Ishikawa (cell line): ENCODE measurements at regions not wholly inside any gene's neighbourhood (a gene's known extent, or its start where the extent isn't known, plus 50 kb on each side); places are given as distances from the start of the nearest gene placed in this dataset.

Experiments used
- CEBPB ChIP-seq: IDR thresholded peaks from 2 replicates; pipeline ENCODE4 v1.6.1; 2012
- CREB1 ChIP-seq: IDR thresholded peaks from 2 replicates; pipeline ENCODE4 v1.6.1; 2012; ENCODE audit warnings: low read depth
- EGR1 ChIP-seq: IDR thresholded peaks from 2 replicates; pipeline ENCODE4 v1.6.1; 2012
- EP300 ChIP-seq: IDR thresholded peaks from 2 replicates; pipeline ENCODE4 v1.6.1; 2012; ENCODE audit warnings: borderline replicate concordance
- FOXM1 ChIP-seq: IDR thresholded peaks from 2 replicates; pipeline ENCODE4 v1.6.1; 2012; ENCODE audit warnings: low read depth, borderline replicate concordance
- NFIC ChIP-seq: IDR thresholded peaks from 2 replicates; pipeline ENCODE4 v1.6.1; 2012
- RAD21 ChIP-seq: IDR thresholded peaks from 2 replicates; pipeline ENCODE4 v1.6.1; 2012; ENCODE audit warnings: low read depth
- REST ChIP-seq: IDR thresholded peaks from 2 replicates; pipeline ENCODE4 v1.6.1; 2012; ENCODE audit warnings: low read depth, mild to moderate bottlenecking
- TAF1 ChIP-seq: IDR thresholded peaks from 2 replicates; pipeline ENCODE4 v1.6.1; 2012; ENCODE audit warnings: low read depth, mild to moderate bottlenecking
- TCF12 ChIP-seq: IDR thresholded peaks from 2 replicates; pipeline ENCODE4 v1.6.1; 2012; ENCODE audit warnings: low read depth
- TEAD4 ChIP-seq: IDR thresholded peaks from 2 replicates; pipeline ENCODE4 v1.6.1; 2012
- YY1 ChIP-seq: IDR thresholded peaks from 2 replicates; pipeline ENCODE4 v1.6.1; 2012; ENCODE audit warnings: low read depth
- ZBTB7A ChIP-seq: IDR thresholded peaks from 2 replicates; pipeline ENCODE4 v1.6.1; 2012; ENCODE audit warnings: low read depth
- TF ChIP-seq, protein P1 (sequence below): IDR thresholded peaks from 2 replicates; pipeline ENCODE4 v1.6.1; 2012
- TF ChIP-seq, protein P2 (sequence below): IDR thresholded peaks from 2 replicates; pipeline ENCODE4 v1.6.1; 2012

- TF ChIP-seq EGR1 (no peak), TEAD4 (no peak), CEBPB (no peak), NFIC (no peak), CREB1 (no peak), RAD21 (no peak), TAF1 (no peak), REST (no peak), EP300 (no peak)
- TF ChIP-seq, protein P1, sequence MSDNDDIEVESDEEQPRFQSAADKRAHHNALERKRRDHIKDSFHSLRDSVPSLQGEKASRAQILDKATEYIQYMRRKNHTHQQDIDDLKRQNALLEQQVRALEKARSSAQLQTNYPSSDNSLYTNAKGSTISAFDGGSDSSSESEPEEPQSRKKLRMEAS: no peak
Observed at GRCh38 chr18:60987963-60988362, 345.3 kb upstream of the CDH20 start.

DNA sequence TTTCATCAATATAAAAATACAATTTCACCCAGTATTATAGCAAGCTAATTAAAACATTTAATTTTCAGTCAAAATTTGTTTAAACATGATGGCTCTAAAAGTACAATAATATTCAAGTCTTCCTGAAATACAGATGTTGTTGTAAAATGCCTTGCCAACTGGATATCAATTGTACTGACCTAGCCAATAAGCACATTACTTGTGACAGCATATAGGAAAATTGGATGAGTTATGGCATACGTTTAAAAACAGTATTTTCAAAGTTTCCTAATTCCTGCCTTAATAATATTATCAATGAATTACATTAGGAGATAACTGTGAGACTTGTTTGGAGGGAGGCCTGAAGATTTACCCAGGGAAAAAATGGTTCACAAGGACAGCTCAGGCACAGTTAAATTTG, 336.9 kb upstream of the CDH20 start:
- TF ChIP-seq, protein P2, sequence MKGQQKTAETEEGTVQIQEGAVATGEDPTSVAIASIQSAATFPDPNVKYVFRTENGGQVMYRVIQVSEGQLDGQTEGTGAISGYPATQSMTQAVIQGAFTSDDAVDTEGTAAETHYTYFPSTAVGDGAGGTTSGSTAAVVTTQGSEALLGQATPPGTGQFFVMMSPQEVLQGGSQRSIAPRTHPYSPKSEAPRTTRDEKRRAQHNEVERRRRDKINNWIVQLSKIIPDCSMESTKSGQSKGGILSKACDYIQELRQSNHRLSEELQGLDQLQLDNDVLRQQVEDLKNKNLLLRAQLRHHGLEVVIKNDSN: no peak
- TF ChIP-seq NFIC: no peak
- no peak for TF ChIP-seq EGR1
- no peak for TF ChIP-seq TCF12
- TF ChIP-seq ZBTB7A: no peak
- TF ChIP-seq, protein P1: no peak
- TF ChIP-seq TEAD4: no peak

DNA sequence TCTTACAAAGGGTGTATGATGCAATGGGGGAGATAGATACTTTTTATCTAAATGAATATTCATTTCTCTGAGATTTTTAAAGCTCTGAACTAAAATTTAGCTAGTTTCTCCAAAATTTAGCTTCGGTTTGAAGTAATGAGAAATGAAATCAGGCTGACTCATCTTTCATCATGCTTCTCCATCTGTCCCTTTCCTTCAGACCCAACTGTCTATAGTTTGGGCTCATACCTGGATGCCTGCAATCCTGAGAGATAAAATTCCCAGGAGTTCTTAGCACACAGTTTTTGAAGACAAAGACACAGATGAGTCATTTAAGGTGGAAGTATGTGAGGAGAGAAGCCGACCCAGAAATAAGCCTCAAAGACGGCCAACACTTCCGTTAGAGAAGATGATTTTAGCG, 336.4 kb upstream of the CDH20 start:
- TF ChIP-seq FOXM1 (no peak), TCF12 (no peak), YY1 (no peak), TEAD4 (no peak), NFIC (no peak), RAD21 (no peak), TAF1 (no peak), EGR1 (no peak), ZBTB7A (no peak)
- TF ChIP-seq, protein P1: no peak

DNA sequence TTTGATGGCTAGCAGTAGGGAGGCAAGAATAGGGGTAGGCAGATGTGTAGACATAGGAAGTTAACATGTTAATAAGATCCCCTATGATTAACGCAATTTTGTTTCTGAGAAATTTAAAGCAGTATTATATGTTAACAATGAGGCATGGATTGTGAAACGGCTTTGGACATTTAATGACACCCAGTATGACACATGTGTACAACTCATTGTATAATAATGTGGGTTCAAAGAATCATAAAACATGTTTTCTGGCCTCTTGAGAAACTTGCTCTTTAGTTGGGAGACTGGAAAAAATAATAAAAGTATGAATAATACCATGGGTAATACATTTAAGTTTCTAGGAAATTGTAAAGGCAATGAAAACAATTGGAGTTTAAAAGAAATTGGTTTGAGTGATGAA, 332.1 kb upstream of the CDH20 start:
- TF ChIP-seq EGR1: no peak

- TF ChIP-seq RAD21: no peak
- no peak for TF ChIP-seq TEAD4
- no peak for TF ChIP-seq REST
- no peak for TF ChIP-seq YY1
- no peak for TF ChIP-seq TCF12
- TF ChIP-seq TAF1: no peak
- no peak for TF ChIP-seq CEBPB
- TF ChIP-seq, protein P2: no peak
- TF ChIP-seq, protein P1: no peak
- TF ChIP-seq NFIC: no peak
- no peak for TF ChIP-seq EGR1
- no peak for TF ChIP-seq ZBTB7A
Observed at GRCh38 chr18:61006687-61007224, 326.5 kb upstream of the CDH20 start.

DNA sequence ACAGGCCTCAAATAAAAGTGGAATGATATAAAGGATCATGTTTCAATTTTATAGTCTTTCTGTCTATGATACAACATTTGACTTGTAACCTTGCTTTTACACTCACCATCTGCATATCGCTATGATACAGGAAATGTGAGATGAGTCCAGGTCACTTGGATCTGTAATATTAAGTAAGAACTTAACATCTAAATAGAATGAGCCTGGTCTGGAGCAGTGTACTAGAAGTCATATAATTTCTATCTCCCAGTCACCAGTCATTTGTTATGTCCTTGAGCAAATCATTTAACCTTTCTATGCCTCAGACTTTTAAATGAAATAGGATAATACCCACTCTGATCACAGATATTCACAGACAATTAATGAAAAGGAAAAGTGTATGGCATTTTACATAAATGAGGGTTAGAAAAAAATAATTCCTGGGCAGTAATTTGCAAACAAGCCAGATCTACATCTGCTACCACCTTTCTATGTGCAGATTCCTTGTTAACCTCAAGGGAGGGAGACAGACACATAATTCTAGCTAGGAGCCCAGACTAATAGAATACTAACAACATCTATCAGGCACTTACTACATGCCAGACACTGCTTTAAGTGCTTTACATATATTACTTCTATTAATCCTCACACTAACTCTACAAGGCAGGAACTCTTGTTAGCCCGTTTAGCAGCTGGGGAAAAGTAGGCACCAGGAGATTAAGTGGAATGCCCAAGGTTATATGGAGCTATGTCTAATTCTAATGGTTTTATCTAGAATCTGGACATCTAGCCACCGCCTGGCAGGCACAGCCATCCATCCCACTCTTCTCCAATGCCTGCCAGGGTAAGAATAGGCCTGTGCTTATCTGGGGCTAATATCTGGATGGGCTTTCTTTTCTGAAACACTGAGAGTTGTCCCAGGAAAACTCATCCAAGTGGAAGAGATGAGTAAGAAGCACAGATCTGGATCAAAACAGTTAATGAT, 313.6 kb upstream of the CDH20 start:
- no peak for TF ChIP-seq NFIC
- TF ChIP-seq, protein P2: no peak
- TF ChIP-seq TEAD4: no peak
- TF ChIP-seq RAD21: no peak
- TF ChIP-seq, protein P1: no peak
- TF ChIP-seq YY1: no peak
- no peak for TF ChIP-seq TAF1
- no peak for TF ChIP-seq TCF12
- TF ChIP-seq ZBTB7A: no peak
